ENCODE measurements at regions not wholly inside any gene's neighbourhood (a gene's known extent, or its start where the extent isn't known, plus 50 kb on each side); places are given as distances from the start of the nearest gene placed in this dataset.

- DNase-seq (ENCODE audit: low spot score): no peak
- intact Hi-C loops (cut with DNase I): no loop called here
These were observed 644.7 kb downstream of the VRK1 start for GRCh38 chr14:97441740-97442362.

GRCh38 chr14:97442363-97442762, 645.2 kb downstream of the VRK1 start:
- intact Hi-C loops (cut with DNase I): no loop called here

GRCh38 chr14:97443412-97443811, 646.2 kb downstream of the VRK1 start:
- intact Hi-C loops (cut with DNase I): no loop called here
- no peak for DNase-seq (ENCODE audit: low spot score)

More at GRCh38 chr14:97442363-97442762, 645.2 kb downstream of the VRK1 start:
- no peak for DNase-seq (ENCODE audit: low spot score)

GRCh38 chr14:97444248-97444647, 647.1 kb downstream of the VRK1 start:
- intact Hi-C loops (cut with DNase I): no loop called here
- no peak for DNase-seq (ENCODE audit: low spot score)

- no peak for DNase-seq (ENCODE audit: low spot score)
- intact Hi-C loops (cut with DNase I): no loop called here
These were observed 648.2 kb downstream of the VRK1 start for GRCh38 chr14:97445367-97445766.

- DNase-seq (ENCODE audit: low spot score): no peak
- intact Hi-C loops (cut with DNase I): no loop called here
These were observed 648.9 kb downstream of the VRK1 start for GRCh38 chr14:97446087-97446486.

GRCh38 chr14:97452314-97452713, 655.1 kb downstream of the VRK1 start:
- intact Hi-C loops (cut with DNase I): no loop called here
- no peak for DNase-seq (ENCODE audit: low spot score)

GRCh38 chr14:97453991-97454390, 656.8 kb downstream of the VRK1 start:
- DNase-seq (ENCODE audit: low spot score): no peak
- intact Hi-C loops (cut with DNase I): no loop called here

- DNase-seq (ENCODE audit: low spot score): no peak
- intact Hi-C loops (cut with DNase I): no loop called here
These were observed 659.3 kb downstream of the VRK1 start for GRCh38 chr14:97456462-97456861.

GRCh38 chr14:97456958-97457357, 659.8 kb downstream of the VRK1 start:
- no peak for DNase-seq (ENCODE audit: low spot score)
- intact Hi-C loops (cut with DNase I): no loop called here

GRCh38 chr14:97457575-97458085, 660.4 kb downstream of the VRK1 start:
- intact Hi-C loops (cut with DNase I): no loop called here
- no peak for DNase-seq (ENCODE audit: low spot score)

- no peak for DNase-seq (ENCODE audit: low spot score)
- intact Hi-C loops (cut with DNase I): no loop called here
These were observed 661.1 kb downstream of the VRK1 start for GRCh38 chr14:97458255-97458654.

GRCh38 chr14:97458661-97459579, 661.7 kb downstream of the VRK1 start:
- DNase-seq (ENCODE audit: low spot score): no peak
- intact Hi-C loops (cut with DNase I): no loop called here

GRCh38 chr14:97462081-97462480, 664.9 kb downstream of the VRK1 start:
- intact Hi-C loops (cut with DNase I): no loop called here
- DNase-seq (ENCODE audit: low spot score): no peak

- intact Hi-C loops (cut with DNase I): no loop called here
- no peak for DNase-seq (ENCODE audit: low spot score)
These were observed 671.0 kb downstream of the VRK1 start for GRCh38 chr14:97468220-97468619.

GRCh38 chr14:97477353-97477752, 680.2 kb downstream of the VRK1 start:
- DNase-seq (ENCODE audit: low spot score): no peak
- intact Hi-C loops (cut with DNase I): no loop called here

- intact Hi-C loops (cut with DNase I): no loop called here
- DNase-seq (ENCODE audit: low spot score): no peak
These were observed 688.0 kb downstream of the VRK1 start for GRCh38 chr14:97485201-97485600.

GRCh38 chr14:97486601-97487120, 689.5 kb downstream of the VRK1 start:
- DNase-seq (ENCODE audit: low spot score): no peak
- intact Hi-C loops (cut with DNase I): no loop called here

GRCh38 chr14:97489750-97490149, 692.6 kb downstream of the VRK1 start:
- intact Hi-C loops (cut with DNase I): no loop called here
- DNase-seq (ENCODE audit: low spot score): no peak

GRCh38 chr14:97490521-97491070, 693.4 kb downstream of the VRK1 start:
- intact Hi-C loops (cut with DNase I): no loop called here
- no peak for DNase-seq (ENCODE audit: low spot score)
